Esophagus muscularis mucosa (tissue), 4 donors: ENCODE measurements at regions not wholly inside any gene's neighbourhood (a gene's known extent, or its start where the extent isn't known, plus 50 kb on each side); places are given as distances from the start of the nearest gene placed in this dataset.

Experiments used
- EP300 ChIP-seq: sonication (generic); formaldehyde crosslinking; IDR thresholded peaks from one replicate; pipeline ENCODE4 v1.6.1; 2017; ENCODE audit warnings: antibody characterized with exemption
- POLR2A ChIP-seq: fragments of 450-650 bp; IDR thresholded peaks from one replicate; pipeline ENCODE4 v1.6.1; 2017; ENCODE audit warnings: antibody characterized with exemption, moderate library complexity, mild to moderate bottlenecking, low read depth
- TF ChIP-seq, protein P1 (sequence below), 3 experiments: fragments of 200-600 bp in 2 of 3; fragments of 450-650 bp in 1 of 3; sonication (generic) in 2 of 3; IDR thresholded peaks; one replicate each; pipeline ENCODE4 v1.5.1; 2017 to 2019; ENCODE audit warnings: antibody characterized with exemption in 3 of 3, mild to moderate bottlenecking in 2 of 3, moderate library complexity in 1 of 3

DNA sequence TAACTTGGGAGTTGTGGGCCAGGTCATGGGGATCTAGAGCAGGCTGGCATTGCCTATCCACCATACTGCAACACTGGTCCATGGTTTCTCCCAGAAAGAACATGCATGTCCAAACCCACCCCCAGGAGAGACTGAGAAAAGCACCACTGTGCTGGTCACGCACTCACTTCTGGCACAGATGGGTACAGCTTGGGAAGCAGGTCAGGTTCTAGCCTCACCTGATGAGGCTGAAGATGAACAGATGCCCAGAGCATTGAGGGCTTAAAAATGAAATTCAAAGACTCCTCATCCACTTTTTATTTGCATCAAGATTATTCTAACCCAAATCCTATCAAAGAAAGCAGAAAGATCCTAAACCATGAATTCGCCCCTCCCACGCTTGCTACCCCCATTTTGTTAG is 125.9 kb upstream of the RAI2 start:
- TF ChIP-seq, protein P1, sequence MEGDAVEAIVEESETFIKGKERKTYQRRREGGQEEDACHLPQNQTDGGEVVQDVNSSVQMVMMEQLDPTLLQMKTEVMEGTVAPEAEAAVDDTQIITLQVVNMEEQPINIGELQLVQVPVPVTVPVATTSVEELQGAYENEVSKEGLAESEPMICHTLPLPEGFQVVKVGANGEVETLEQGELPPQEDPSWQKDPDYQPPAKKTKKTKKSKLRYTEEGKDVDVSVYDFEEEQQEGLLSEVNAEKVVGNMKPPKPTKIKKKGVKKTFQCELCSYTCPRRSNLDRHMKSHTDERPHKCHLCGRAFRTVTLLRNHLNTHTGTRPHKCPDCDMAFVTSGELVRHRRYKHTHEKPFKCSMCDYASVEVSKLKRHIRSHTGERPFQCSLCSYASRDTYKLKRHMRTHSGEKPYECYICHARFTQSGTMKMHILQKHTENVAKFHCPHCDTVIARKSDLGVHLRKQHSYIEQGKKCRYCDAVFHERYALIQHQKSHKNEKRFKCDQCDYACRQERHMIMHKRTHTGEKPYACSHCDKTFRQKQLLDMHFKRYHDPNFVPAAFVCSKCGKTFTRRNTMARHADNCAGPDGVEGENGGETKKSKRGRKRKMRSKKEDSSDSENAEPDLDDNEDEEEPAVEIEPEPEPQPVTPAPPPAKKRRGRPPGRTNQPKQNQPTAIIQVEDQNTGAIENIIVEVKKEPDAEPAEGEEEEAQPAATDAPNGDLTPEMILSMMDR (IDR thresholded peaks at IDR 0.05), result no peak
- TF ChIP-seq POLR2A (no peak), EP300 (no peak)
